ENCODE measurements at regions not wholly inside any gene's neighbourhood (a gene's known extent, or its start where the extent isn't known, plus 50 kb on each side); places are given as distances from the start of the nearest gene placed in this dataset.
"Not testable (repeated sequence)": the region's sequence is repeated elsewhere in the genome, so short reads cannot be mapped to it uniquely, and the experiment has no call there.

GRCh38 chr1:195664628-195665027 lies 943.6 kb downstream of the KCNT2 start:
- DNase-seq (ENCODE audit: low read depth in 3 of 3) = no peak

- DNase-seq (ENCODE audit: low read depth in 3 of 3) = no peak
Observed at GRCh38 chr1:195663549-195664280, 944.5 kb downstream of the KCNT2 start.

GRCh38 chr1:195656780-195657179 lies 951.5 kb downstream of the KCNT2 start:
- no peak for DNase-seq (ENCODE audit: low read depth in 3 of 3)

- not testable (repeated sequence) for DNase-seq (ENCODE audit: low read depth in 3 of 3)
Observed at GRCh38 chr1:195648875-195649274, 959.4 kb downstream of the KCNT2 start.

- no peak for DNase-seq (ENCODE audit: low read depth in 3 of 3)
Observed at GRCh38 chr1:195637539-195637938, 970.7 kb downstream of the KCNT2 start.

GRCh38 chr1:195618287-195618686 lies 990.0 kb downstream of the KCNT2 start:
- no peak for DNase-seq (ENCODE audit: low read depth in 3 of 3)

GRCh38 chr1:195617106-195617505 lies 991.1 kb downstream of the KCNT2 start:
- DNase-seq (ENCODE audit: low read depth in 3 of 3) = no peak

GRCh38 chr1:195608883-195609282 lies 999.4 kb downstream of the KCNT2 start:
- DNase-seq (ENCODE audit: low read depth in 3 of 3) = no peak

GRCh38 chr1:195606483-195606882 lies 1001.8 kb downstream of the KCNT2 start:
- DNase-seq (ENCODE audit: low read depth in 3 of 3) = no peak

GRCh38 chr1:195604287-195604686 lies 1004.0 kb downstream of the KCNT2 start:
- no peak for DNase-seq (ENCODE audit: low read depth in 3 of 3)

GRCh38 chr1:195597891-195598290 lies 1010.3 kb downstream of the KCNT2 start:
- no peak for DNase-seq (ENCODE audit: low read depth in 3 of 3)

GRCh38 chr1:195594773-195595172 lies 1013.5 kb downstream of the KCNT2 start:
- DNase-seq (ENCODE audit: low read depth in 3 of 3) = no peak

GRCh38 chr1:195594322-195594721 lies 1013.9 kb downstream of the KCNT2 start:
- no peak for DNase-seq (ENCODE audit: low read depth in 3 of 3)

GRCh38 chr1:195591917-195592672 lies 1016.1 kb downstream of the KCNT2 start:
- DNase-seq (ENCODE audit: low read depth in 3 of 3) = no peak

GRCh38 chr1:195590649-195591048 lies 1017.6 kb downstream of the KCNT2 start:
- no peak for DNase-seq (ENCODE audit: low read depth in 3 of 3)

GRCh38 chr1:195584870-195585624 lies 1023.2 kb downstream of the KCNT2 start:
- DNase-seq (ENCODE audit: low read depth in 3 of 3) = no peak

GRCh38 chr1:195580988-195581387 lies 1027.3 kb downstream of the KCNT2 start:
- no peak for DNase-seq (ENCODE audit: low read depth in 3 of 3)

- DNase-seq (ENCODE audit: low read depth in 3 of 3) = no peak
Observed at GRCh38 chr1:195577748-195578147, 1030.5 kb downstream of the KCNT2 start.

- no peak for DNase-seq (ENCODE audit: low read depth in 3 of 3)
Observed at GRCh38 chr1:195576641-195577040, 1031.6 kb downstream of the KCNT2 start.

- no peak for DNase-seq (ENCODE audit: low read depth in 3 of 3)
Observed at GRCh38 chr1:195574511-195574910, 1033.7 kb downstream of the KCNT2 start.

- no peak for DNase-seq (ENCODE audit: low read depth in 3 of 3)
Observed at GRCh38 chr1:195569934-195570333, 1038.3 kb downstream of the KCNT2 start.

GRCh38 chr1:195568389-195568788 lies 1039.9 kb downstream of the KCNT2 start:
- no peak for DNase-seq (ENCODE audit: low read depth in 3 of 3)

- no peak for DNase-seq (ENCODE audit: low read depth in 3 of 3)
Observed at GRCh38 chr1:195562074-195562473, 1046.2 kb downstream of the KCNT2 start.
